HCT116 (cell line): ENCODE measurements at regions not wholly inside any gene's neighbourhood (a gene's known extent, or its start where the extent isn't known, plus 50 kb on each side); places are given as distances from the start of the nearest gene placed in this dataset.

Experiments
- ATAC-seq: fragments of 200-7000 bp; cut with Tn5 transposase; 2 replicates; pipeline ENCODE4 v1.9.1; 2020; ENCODE audit warnings: mild to moderate bottlenecking, moderate library complexity
- BruUV-seq: library from RNA; stranded (reverse); fragments of 400-500 nt; replicated peaks from 2 replicates; lab custom pipeline; 2021; lab: Mats Ljungman, UMichigan
- CTCF ChIA-PET: fragments of 300-600 bp; sonication (Branson Sonifier 250); formaldehyde crosslinking; loops from one replicate; lab custom pipeline; 2021; ENCODE audit warnings: antibody characterized with exemption; lab: Charles Lee
- POLR2A ChIA-PET: fragments of 300-600, 350-600 bp; sonication (Branson Sonifier 250); formaldehyde crosslinking; loops from one replicate; lab custom pipeline; 2021; ENCODE audit warnings: antibody characterized with exemption; lab: Charles Lee
- RAD21 ChIA-PET, 2 experiments: fragments of 300-600 bp; sonication (Branson Sonifier 250); formaldehyde crosslinking; loops; one replicate each; lab custom pipeline; 2023; ENCODE audit warnings: low total read pairs in 2 of 2; ENCODE audit not compliant: uncharacterized antibody in 2 of 2, unreplicated experiment in 2 of 2, low non-redundant PET in 1 of 2; lab: Charles Lee
- DNase-seq: peaks from one replicate; pipeline ENCODE4 v3.0.0-alpha.2; 2010; ENCODE audit warnings: low read depth, low spot score
- H2AFZ ChIP-seq: fragments of 200-600 bp; shearing (Covaris generic), sonication (generic); 2 replicates; pipeline ENCODE4 v1.6.1; 2017; ENCODE audit warnings: low read depth, mixed run types, mixed read lengths, antibody characterized with exemption, low read length; ENCODE audit not compliant: poor library complexity, severe bottlenecking
- H3K27ac ChIP-seq: 2 replicates; pipeline ENCODE4 v1.5.1; 2012; ENCODE audit warnings: low read depth, low read length
- H3K27me3 ChIP-seq: fragments of 200-600 bp; sonication (generic); 2 replicates; pipeline ENCODE4 v1.6.1; 2016; ENCODE audit warnings: mixed run types, low read length, mixed read lengths; ENCODE audit not compliant: insufficient read depth
- H3K36me3 ChIP-seq, 2 experiments: fragments of 200-500 bp in 1 of 2; fragments of 200-600 bp in 1 of 2; sonication (Bioruptor generic) in 1 of 2; sonication (generic) in 1 of 2; 2 replicates each; pipeline versions ENCODE4 v1.5.1 to v1.6.1; 2014 to 2016; ENCODE audit warnings: low read length in 2 of 2, inconsistent platforms in 1 of 2, mixed read lengths in 1 of 2, mixed run types in 1 of 2; ENCODE audit not compliant: insufficient read depth in 2 of 2, control insufficient read depth in 1 of 2
- H3K4me1 ChIP-seq, 2 experiments: fragments of 200-600 bp in 1 of 2; sonication (generic) in 1 of 2; 2 replicates each; pipeline versions ENCODE4 v1.5.1 to v1.6.1; 2012 to 2017; ENCODE audit warnings: low read length in 2 of 2, inconsistent platforms in 1 of 2, mild to moderate bottlenecking in 1 of 2, mixed read lengths in 1 of 2, mixed run types in 1 of 2, moderate library complexity in 1 of 2; ENCODE audit not compliant: insufficient read depth in 2 of 2, control insufficient read depth in 1 of 2
- H3K4me2 ChIP-seq: fragments of 200-600 bp; sonication (generic); 2 replicates; pipeline ENCODE4 v1.6.1; 2017; ENCODE audit warnings: mixed run types, low read length, mixed read lengths
- H3K4me3 ChIP-seq, 2 experiments: fragments of 200-600 bp in 1 of 2; sonication (generic) in 1 of 2; replicated peaks in 1 of 2; 2 replicates each; pipeline ENCODE4 v1.5.1; 2011 to 2016; ENCODE audit warnings: low read length in 2 of 2, control low read depth in 1 of 2, low read depth in 1 of 2, mild to moderate bottlenecking in 1 of 2, mixed read lengths in 1 of 2, mixed run types in 1 of 2
- H3K79me2 ChIP-seq: fragments of 200-600 bp; sonication (generic); 2 replicates; pipeline ENCODE4 v1.6.1; 2017; ENCODE audit warnings: mild to moderate bottlenecking, mixed run types, low read length, moderate library complexity, mixed read lengths; ENCODE audit not compliant: insufficient read depth
- H3K9ac ChIP-seq: fragments of 200-600 bp; sonication (generic); 2 replicates; pipeline ENCODE4 v1.6.1; 2016; ENCODE audit warnings: low read length, mixed read lengths
- H3K9me2 ChIP-seq: fragments of 200-600 bp; sonication (generic), shearing (Covaris generic); 2 replicates; pipeline ENCODE4 v1.6.1; 2017; ENCODE audit warnings: mixed run types, mild to moderate bottlenecking, moderate library complexity; ENCODE audit not compliant: insufficient read depth
- H3K9me3 ChIP-seq, 2 experiments: fragments of 200-500 bp in 1 of 2; fragments of 200-600 bp in 1 of 2; sonication (Bioruptor generic) in 1 of 2; sonication (generic) in 1 of 2; 2 replicates each; pipeline ENCODE4 v1.6.1; 2014 to 2017; ENCODE audit warnings: low read length in 2 of 2, mixed read lengths in 2 of 2, inconsistent platforms in 1 of 2, low read depth in 1 of 2, mild to moderate bottlenecking in 1 of 2, mixed run types in 1 of 2, moderate library complexity in 1 of 2; ENCODE audit not compliant: control insufficient read depth in 1 of 2, insufficient read depth in 1 of 2
- H4K20me1 ChIP-seq: fragments of 200-600 bp; sonication (generic), shearing (Covaris generic); 2 replicates; pipeline ENCODE4 v1.6.1; 2017; ENCODE audit warnings: mixed run types, mild to moderate bottlenecking, moderate library complexity; ENCODE audit not compliant: insufficient read depth
- CBX3 ChIP-seq: IDR thresholded peaks from 2 replicates; pipeline ENCODE4 v1.6.1; 2012; ENCODE audit warnings: low read depth
- CEBPB ChIP-seq: IDR thresholded peaks from 2 replicates; pipeline ENCODE4 v1.6.1; 2012; ENCODE audit warnings: low read depth
- EGR1 ChIP-seq: IDR thresholded peaks from 2 replicates; pipeline ENCODE4 v1.6.1; 2012; ENCODE audit warnings: low read depth
- EZH2 ChIP-seq: fragments of 200-600 bp; sonication (generic); IDR thresholded peaks from 2 replicates; pipeline ENCODE4 v1.6.1; 2017; ENCODE audit warnings: antibody characterized with exemption, mixed run types
- EZH2phosphoT487 ChIP-seq: fragments of 200-600 bp; IDR thresholded peaks from 2 replicates; pipeline ENCODE4 v1.6.1; 2018; ENCODE audit warnings: antibody characterized with exemption, borderline replicate concordance
- FOSL1 ChIP-seq: IDR thresholded peaks from 2 replicates; pipeline ENCODE4 v1.6.1; 2012; ENCODE audit warnings: low read depth
- MAX ChIP-seq: IDR thresholded peaks from 2 replicates; pipeline ENCODE4 v1.6.1; 2012
- POLR2A ChIP-seq: IDR thresholded peaks from 2 replicates; pipeline ENCODE4 v1.7.0; 2011; ENCODE audit warnings: borderline replicate concordance; ENCODE audit not compliant: insufficient read depth, insufficient read length; ENCODE audit errors: extremely low read depth
- RAD21 ChIP-seq: IDR thresholded peaks from 2 replicates; pipeline ENCODE4 v1.6.1; 2012; ENCODE audit warnings: low read depth, mild to moderate bottlenecking
- SP1 ChIP-seq: IDR thresholded peaks from 2 replicates; pipeline ENCODE4 v1.6.1; 2012; ENCODE audit warnings: low read depth
- SRF ChIP-seq: IDR thresholded peaks from 2 replicates; pipeline ENCODE4 v1.6.1; 2012; ENCODE audit warnings: low read depth
- ZFX ChIP-seq: fragments of 450-650 bp; IDR thresholded peaks from 2 replicates; pipeline ENCODE4 v1.6.1; 2017
- ZNF274 ChIP-seq: fragments of 200-500 bp; sonication (Bioruptor generic); IDR thresholded peaks from 2 replicates; pipeline ENCODE4 v1.6.1; 2014; ENCODE audit warnings: mild to moderate bottlenecking, low read depth, low read length, inconsistent platforms
- intact Hi-C: fragments of 100-400 bp; cut with micrococcal nuclease; formaldehyde crosslinking; loops from 2 replicates; pipeline ENCODE4 v1.10.0; 2022

- H3K9ac ChIP-seq: no peak overlapping the region
- no peaks in the 10 kb centered on the region for H3K4me1 ChIP-seq
- H3K27me3 ChIP-seq: no peaks in the 10 kb centered on the region
- H3K9me3 ChIP-seq: no peaks in the 10 kb centered on the region; a peak in 1 of 4 replicates
- CTCF ChIA-PET: interaction anchor here (0.7 kb wide), 1 partner anchor 94 kb away, joined by 6 read pairs; no protein-coding TSS in a partner anchor
- POLR2A ChIA-PET: no interaction called here
- RAD21 ChIA-PET: no interaction called here
- BruUV-seq: no TSS peak
- no peak overlapping the region for H3K4me2 ChIP-seq
- no peak overlapping the region for H3K4me3 ChIP-seq
- ATAC-seq (no peak), DNase-seq (no peak)
- intact Hi-C loops: no loop called here
- no peaks in the 10 kb centered on the region for H3K9me2 ChIP-seq
- no peak overlapping the region for H3K27ac ChIP-seq
- H3K79me2 ChIP-seq: no peaks in the 10 kb centered on the region
- no peak for TF ChIP-seq FOSL1
- TF ChIP-seq, all 23 proteins: peak for 0
- H3K36me3 ChIP-seq: no peaks in the 10 kb centered on the region
- H2AFZ ChIP-seq: no peak overlapping the region
- no peaks in the 10 kb centered on the region for H4K20me1 ChIP-seq
Measured at GRCh38 chr3:25171118-25171807, 256.8 kb upstream of the RARB start.

- Histone ChIP-seq H3K36me3 (no peaks in the 10 kb centered on the region), H3K4me1 (no peaks in the 10 kb centered on the region), H3K4me2 (no peak overlapping the region), H3K9ac (no peak overlapping the region), H3K4me3 (no peak overlapping the region), H2AFZ (no peak overlapping the region), H3K27ac (no peak overlapping the region), H3K27me3 (no peaks in the 10 kb centered on the region), H3K9me3 (no peaks in the 10 kb centered on the region; a peak in 1 of 4 replicates), H3K9me2 (no peaks in the 10 kb centered on the region), H3K79me2 (no peaks in the 10 kb centered on the region), H4K20me1 (no peaks in the 10 kb centered on the region)
- TF ChIP-seq FOSL1: no peak
- TF ChIP-seq SRF: no peak
- no peak for TF ChIP-seq CBX3
- no peak for TF ChIP-seq EGR1
- no peak for TF ChIP-seq CEBPB
- TF ChIP-seq POLR2A: no peak
- TF ChIP-seq EZH2: no peak
- TF ChIP-seq RAD21: no peak
- no peak for TF ChIP-seq SP1
- no peak for TF ChIP-seq ZNF274
- no peak for TF ChIP-seq MAX
- TF ChIP-seq ZFX: no peak
- TF ChIP-seq EZH2phosphoT487: no peak
- no TSS peak for BruUV-seq
- POLR2A ChIA-PET: no interaction called here
- CTCF ChIA-PET: no interaction called here
- ATAC-seq (no peak), DNase-seq (no peak)
- intact Hi-C loops: no loop called here
- RAD21 ChIA-PET: no interaction called here
Measured at GRCh38 chr3:25171897-25172296, 256.2 kb upstream of the RARB start.
